ENCODE measurements at regions not wholly inside any gene's neighbourhood (a gene's known extent, or its start where the extent isn't known, plus 50 kb on each side); places are given as distances from the start of the nearest gene placed in this dataset.
"Not testable (repeated sequence)": the region's sequence is repeated elsewhere in the genome, so short reads cannot be mapped to it uniquely, and the experiment has no call there.

GRCh38 chr1:201640624-201641023 lies 101.7 kb downstream of the NAV1 start:
- H3K9me3 Mint-ChIP-seq = no peaks in the 10 kb centered on the region
- TF ChIP-seq CTCF (IDR thresholded peaks at IDR 0.05) = no peak
- no peaks in the 10 kb centered on the region for H3K36me3 Mint-ChIP-seq (ENCODE audit: low read depth)
- no peak overlapping the region for H3K4me3 Mint-ChIP-seq
- peaks cover 37% of the 10 kb centered on the region for H3K4me1 Mint-ChIP-seq
- H3K27me3 Mint-ChIP-seq (ENCODE audit: low read depth, poor library complexity) = peaks cover 47% of the 10 kb centered on the region
- DNase-seq = no peak
- no peak overlapping the region for H3K27ac Mint-ChIP-seq

- Mint-ChIP-seq H3K4me1 (peaks cover 30% of the 10 kb centered on the region), H3K9me3 (no peaks in the 10 kb centered on the region), H3K36me3 (ENCODE audit: low read depth) (no peaks in the 10 kb centered on the region), H3K27me3 (ENCODE audit: low read depth, poor library complexity) (peaks cover 57% of the 10 kb centered on the region), H3K4me3 (no peak overlapping the region), H3K27ac (no peak overlapping the region)
- no peak for DNase-seq
- TF ChIP-seq CTCF (IDR thresholded peaks at IDR 0.05) = no peak
Observed at GRCh38 chr1:201641524-201642253, 102.8 kb downstream of the NAV1 start.

- Mint-ChIP-seq H3K4me1 (peaks cover 27% of the 10 kb centered on the region), H3K4me3 (no peak overlapping the region), H3K9me3 (no peaks in the 10 kb centered on the region), H3K27ac (no peak overlapping the region), H3K27me3 (ENCODE audit: low read depth, poor library complexity) (peaks cover 66% of the 10 kb centered on the region), H3K36me3 (ENCODE audit: low read depth) (no peaks in the 10 kb centered on the region)
- TF ChIP-seq CTCF (IDR thresholded peaks at IDR 0.05) = no peak
- no peak for DNase-seq
Observed at GRCh38 chr1:201643835-201644104, 104.8 kb downstream of the NAV1 start.

GRCh38 chr1:201644197-201644596 lies 105.3 kb downstream of the NAV1 start:
- no peaks in the 10 kb centered on the region for H3K9me3 Mint-ChIP-seq
- no peak for TF ChIP-seq CTCF (IDR thresholded peaks at IDR 0.05)
- H3K27me3 Mint-ChIP-seq (ENCODE audit: low read depth, poor library complexity) = peaks cover 70% of the 10 kb centered on the region
- no peaks in the 10 kb centered on the region for H3K36me3 Mint-ChIP-seq (ENCODE audit: low read depth)
- H3K27ac Mint-ChIP-seq = no peak overlapping the region
- H3K4me3 Mint-ChIP-seq = no peak overlapping the region
- peaks cover 23% of the 10 kb centered on the region for H3K4me1 Mint-ChIP-seq
- DNase-seq = no peak

- DNase-seq; H3K4me3 Mint-ChIP-seq; H3K9me3 Mint-ChIP-seq; H3K27ac Mint-ChIP-seq; H3K36me3 Mint-ChIP-seq (ENCODE audit: low read depth): not testable (repeated sequence)
- H3K4me1 Mint-ChIP-seq = peaks cover 24% of the 10 kb centered on the region
- peaks cover 78% of the 10 kb centered on the region for H3K27me3 Mint-ChIP-seq (ENCODE audit: low read depth, poor library complexity)
Observed at GRCh38 chr1:201645000-201645399, 106.1 kb downstream of the NAV1 start.

GRCh38 chr1:201645956-201646355 lies 107.0 kb downstream of the NAV1 start:
- no peak for DNase-seq
- Mint-ChIP-seq H3K36me3 (ENCODE audit: low read depth) (no peaks in the 10 kb centered on the region), H3K27me3 (ENCODE audit: low read depth, poor library complexity) (peaks cover 79% of the 10 kb centered on the region), H3K27ac (no peak overlapping the region), H3K4me3 (no peak overlapping the region), H3K4me1 (peaks cover 31% of the 10 kb centered on the region), H3K9me3 (no peaks in the 10 kb centered on the region)
- no peak for TF ChIP-seq CTCF (IDR thresholded peaks at IDR 0.05)

All from nephron progenitor cell (in vitro differentiated cells).